Colon (tissue), 2 donors: ENCODE measurements at regions not wholly inside any gene's neighbourhood (a gene's known extent, or its start where the extent isn't known, plus 50 kb on each side); places are given as distances from the start of the nearest gene placed in this dataset.
"Not testable (repeated sequence)": the region's sequence is repeated elsewhere in the genome, so short reads cannot be mapped to it uniquely, and the experiment has no call there.

ENCODE experiments used
- FAIRE-seq: peaks from 2 replicates; lab custom pipeline; 2012; peaks lifted over from hg19 to GRCh38; lab: Jason Lieb, UNC
- donor health status: control.
- donor health status: control.

DNA sequence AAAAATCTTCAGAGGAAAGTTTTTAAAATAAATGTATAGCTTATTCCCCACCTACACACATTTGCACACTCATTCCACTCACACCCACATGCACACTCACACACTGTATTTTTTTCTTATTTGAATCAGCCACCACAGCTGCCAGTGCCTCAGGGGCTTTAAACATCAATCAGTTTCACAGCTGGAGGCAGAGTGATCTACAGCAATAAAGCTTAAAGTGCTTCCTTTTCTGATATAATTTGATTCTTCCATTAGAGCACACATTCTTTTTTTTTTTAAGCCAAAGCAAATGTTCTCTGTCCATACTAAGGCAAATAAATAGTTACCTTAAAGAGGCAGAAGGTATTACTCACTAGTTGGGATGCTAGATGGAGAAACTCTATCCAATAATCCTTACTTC is 498.8 kb upstream of the POU3F2 start:
- FAIRE-seq = no peak

DNA sequence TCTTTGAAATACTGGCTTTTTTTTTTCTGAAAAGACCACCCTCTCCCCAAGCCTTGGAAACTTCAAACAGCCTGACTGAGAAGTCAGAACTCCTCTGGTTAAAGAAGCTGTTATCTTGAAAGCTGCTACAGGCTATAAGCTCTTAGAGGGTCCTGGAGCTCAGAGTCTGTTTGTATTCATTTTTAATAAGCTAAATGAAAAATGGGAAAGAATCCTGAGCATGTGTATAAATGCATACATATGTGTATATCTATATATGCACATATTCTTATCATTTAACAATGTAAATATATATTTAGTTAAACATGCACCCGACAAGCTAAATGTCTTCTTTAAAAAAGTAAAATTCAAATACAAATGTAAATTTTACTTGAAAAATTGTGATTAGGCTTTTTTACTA is 494.9 kb upstream of the POU3F2 start:
- no peak for FAIRE-seq

DNA sequence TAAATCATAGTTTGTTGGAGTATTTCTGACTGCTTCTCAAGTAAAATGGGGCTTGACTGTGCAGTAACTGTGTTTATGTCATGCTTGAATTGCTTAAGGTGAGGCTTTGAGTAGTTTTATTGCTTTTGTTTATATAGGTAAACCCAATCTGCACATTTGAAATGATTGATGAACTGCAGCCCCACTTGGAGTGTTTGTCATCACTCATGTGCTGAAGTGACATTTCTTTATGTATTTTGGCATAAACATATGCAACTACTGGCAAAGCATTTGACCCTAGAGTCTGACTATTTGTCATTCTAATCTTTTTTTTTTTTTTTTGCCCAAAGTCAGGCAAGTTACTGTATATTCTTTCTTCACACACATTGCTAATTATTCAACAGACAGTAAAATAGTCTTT is 491.4 kb upstream of the POU3F2 start:
- FAIRE-seq = no peak

DNA sequence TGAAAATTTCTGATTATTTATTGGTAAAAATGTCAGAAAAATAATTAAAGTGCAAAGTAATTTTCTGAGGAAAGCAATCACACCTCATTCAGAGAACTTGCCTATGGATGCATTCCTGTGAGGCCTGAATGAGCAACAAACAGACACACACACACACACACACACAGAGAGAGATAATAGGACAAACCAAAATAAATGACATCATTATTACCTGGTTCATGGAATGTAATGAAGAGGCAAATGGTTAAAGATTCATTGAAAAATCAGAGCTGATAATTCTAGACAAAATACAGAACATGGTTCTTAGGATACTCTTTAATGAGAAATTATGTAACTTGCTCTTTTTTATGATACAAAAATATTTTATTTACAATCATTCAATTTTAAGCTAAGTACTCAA is 490.6 kb upstream of the POU3F2 start:
- FAIRE-seq = no peak

DNA sequence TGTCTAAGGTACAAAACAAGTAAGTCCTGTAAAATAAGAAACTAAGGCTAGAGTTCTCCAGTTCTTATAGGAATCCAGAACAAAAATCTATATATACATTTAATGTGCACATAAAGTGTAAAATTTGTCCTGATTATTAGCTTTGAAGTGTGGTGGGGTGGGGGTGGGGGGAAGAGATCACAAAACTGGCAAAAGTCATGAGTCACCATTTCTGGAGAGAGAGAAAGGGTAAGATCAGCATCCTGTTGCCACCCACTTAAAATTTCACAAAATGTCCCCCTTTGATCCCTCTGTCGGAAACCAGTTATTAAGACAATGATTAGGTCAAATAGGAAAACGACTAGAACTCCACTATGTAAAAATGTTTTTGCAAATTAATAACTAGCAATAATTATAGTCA is 482.0 kb upstream of the POU3F2 start:
- FAIRE-seq = no peak

DNA sequence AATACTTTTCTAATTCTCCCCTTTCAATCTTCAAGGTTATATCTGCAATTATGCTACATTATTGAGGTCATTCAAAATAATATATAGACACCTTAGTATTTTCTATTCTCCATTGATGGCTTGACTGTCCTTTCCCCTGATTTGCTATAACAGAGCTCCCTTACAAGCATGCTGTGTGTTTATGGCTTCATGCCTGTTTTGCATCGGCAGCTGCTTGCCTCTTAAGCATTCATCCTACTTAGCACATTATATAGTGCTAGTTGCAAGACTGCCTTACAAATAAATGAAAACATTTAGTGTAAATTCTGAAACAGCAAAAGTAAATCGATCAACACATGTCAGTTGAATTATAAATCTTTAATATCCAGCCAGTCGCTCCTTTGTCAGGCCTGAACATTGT is 476.2 kb upstream of the POU3F2 start:
- FAIRE-seq = no peak

DNA sequence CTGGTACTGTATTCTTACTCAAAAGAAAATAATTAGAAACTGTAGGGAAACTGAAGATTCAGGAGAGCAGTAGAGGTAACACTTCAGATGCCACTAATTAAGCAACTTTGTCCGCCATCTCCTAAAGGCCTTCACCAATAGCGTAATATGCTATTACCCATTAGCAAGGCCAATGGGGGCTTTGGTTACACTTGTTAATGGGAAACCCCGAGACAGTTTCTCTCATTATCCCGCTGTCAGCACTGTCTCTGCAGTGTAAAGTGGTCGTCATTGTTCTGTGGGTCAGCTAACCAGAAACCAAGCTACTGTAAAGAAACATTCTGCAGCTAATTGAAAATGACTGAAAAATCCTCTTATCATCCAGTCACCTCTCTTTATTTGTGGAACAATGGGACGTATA is 468.0 kb upstream of the POU3F2 start:
- FAIRE-seq = no peak

DNA sequence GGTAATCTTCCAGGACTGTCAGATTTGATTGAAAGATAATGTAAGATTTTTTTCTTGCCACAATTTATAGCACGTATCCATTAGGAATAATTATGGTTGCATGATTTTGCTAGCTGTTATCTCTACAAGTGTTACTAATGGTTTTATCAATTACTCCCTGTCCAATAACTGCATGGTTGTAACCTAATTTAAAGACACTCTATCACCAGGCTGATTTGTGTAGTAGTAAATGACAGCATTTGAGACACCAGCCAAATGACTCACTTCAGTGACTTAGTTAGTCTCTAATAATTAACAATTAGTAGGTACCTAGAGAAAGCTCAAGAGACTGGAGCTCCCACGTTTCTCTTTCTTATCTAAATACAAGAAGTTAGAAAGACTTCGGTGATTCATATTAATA is 453.8 kb upstream of the POU3F2 start:
- FAIRE-seq = no peak

DNA sequence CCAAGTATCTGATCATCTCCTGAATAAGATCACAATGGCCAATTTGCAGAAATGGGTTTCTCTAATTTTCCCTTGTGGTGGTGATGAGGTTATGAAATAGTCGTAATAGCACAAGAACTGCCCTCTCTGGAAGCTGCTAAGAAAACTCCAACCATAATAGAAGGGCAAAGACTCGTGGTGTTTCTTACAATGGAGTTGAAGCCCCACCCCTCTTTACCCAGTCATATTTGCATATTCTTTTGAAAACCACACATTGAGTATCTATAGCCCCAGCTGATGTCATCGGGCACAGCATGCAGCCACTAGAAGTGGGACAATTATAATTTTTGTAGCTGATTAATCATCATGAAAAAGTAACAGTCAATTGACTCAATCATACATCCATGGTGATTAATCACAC is 452.1 kb upstream of the POU3F2 start:
- FAIRE-seq = no peak

DNA sequence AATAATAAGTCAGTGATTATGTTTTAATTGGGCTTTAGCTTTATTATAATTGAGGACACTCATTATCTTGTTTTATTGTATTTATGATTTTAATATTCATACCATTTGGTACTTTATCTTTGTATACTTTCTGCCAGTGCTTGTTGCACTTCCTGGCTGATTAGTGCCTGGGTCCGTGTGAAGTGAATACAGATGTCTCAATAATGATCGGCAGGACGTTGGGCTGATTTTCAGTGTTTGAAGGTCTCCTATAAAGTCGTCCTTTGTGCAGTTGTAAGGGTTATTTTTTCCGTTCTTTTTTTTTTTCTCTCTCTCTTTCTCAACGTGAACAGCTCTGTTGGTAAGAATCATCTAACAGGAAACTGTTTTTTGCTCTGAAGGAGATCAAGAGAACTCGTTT is 450.0 kb upstream of the POU3F2 start:
- FAIRE-seq = no peak

DNA sequence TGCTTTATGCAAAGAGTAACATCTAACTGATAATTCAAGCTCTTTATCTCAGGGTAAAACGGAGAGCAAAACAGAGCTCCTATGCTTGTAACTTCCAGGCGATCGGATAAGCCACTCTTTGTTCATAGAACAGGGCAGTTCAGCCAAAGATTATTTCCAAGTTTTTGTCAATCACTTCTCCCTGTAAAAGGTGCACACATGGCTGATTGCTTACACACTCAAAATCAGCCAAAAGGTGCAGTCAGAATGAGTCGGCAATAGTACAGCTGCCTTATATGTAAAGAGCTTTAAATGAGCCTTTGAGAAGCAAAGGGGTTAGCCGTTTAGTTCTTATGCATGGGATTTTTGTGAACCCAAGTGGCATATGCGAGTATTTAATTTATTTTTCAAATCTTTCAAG is 449.6 kb upstream of the POU3F2 start:
- FAIRE-seq = no peak

DNA sequence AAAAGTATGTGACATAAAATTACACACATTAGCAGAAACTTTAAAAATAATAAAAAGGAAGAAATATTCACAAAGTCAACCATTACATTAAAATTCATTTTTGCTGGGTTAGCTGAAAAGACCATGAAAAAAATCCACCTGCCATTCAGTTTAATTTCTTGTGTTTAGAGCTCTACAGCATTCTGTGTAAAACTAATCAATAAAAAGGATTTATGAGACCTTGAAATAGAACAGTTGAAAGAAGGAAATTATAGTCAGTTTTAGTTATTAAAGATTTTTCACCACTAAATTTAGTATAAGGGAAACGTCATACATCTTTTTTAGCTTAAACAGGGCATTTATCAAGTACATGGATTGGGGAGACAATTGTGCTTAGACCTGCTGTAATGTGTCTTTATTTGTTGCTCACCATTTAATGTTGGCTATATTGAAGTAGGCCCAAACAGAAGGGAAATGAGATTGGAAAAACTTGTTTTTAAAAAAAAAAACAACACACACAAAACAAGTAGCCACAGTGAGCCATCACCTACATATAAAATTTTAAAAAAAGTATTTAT is 438.7 kb upstream of the POU3F2 start:
- FAIRE-seq = no peak

DNA sequence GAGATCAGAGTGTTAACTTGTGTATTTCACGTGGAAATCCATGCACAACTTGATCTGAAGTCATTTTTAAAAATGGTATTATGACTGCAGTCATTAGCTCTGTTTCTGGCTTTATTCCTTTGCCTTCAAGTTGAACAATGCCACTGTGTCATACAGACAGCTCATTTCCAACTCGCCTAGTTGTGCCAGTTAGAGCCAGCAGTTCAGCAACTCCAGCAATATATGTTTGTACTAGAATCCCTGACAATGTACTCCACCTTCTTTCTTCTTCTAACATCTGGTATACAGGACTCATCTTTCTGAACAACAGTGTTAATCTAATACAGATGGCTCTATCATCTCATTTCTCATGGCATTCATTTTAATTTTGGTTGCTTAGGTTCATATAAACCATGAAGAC is 418.3 kb upstream of the POU3F2 start:
- FAIRE-seq = no peak

DNA sequence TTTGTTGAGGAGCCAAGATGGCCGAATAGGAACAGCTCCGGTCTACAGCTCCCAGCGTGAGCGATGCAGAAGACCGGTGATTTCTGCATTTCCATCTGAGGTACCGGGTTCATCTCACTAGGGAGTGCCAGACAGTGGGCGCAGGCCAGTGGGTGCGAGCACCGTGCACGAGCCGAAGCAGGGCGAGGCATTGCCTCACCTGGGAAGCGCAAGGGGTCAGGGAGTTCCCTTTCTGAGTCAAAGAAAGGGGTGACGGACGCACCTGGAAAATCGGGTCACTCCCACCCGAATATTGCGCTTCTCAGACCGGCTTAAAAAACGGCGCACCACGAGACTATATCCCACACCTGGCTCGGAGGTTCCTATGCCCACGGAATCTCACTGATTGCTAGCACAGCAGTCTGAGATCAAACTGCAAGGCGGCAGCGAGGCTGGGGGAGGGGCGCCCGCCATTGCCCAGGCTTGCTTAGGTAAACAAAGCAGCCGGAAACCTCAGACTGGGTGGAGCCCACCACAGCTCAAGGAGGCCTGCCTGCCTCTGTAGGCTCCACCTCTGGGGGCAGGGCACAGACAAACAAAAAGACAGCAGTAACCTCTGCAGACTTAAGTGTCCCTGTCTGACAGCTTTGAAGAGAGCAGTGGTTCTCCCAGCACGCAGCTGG is 417.7 kb upstream of the POU3F2 start:
- not testable (repeated sequence) for FAIRE-seq

DNA sequence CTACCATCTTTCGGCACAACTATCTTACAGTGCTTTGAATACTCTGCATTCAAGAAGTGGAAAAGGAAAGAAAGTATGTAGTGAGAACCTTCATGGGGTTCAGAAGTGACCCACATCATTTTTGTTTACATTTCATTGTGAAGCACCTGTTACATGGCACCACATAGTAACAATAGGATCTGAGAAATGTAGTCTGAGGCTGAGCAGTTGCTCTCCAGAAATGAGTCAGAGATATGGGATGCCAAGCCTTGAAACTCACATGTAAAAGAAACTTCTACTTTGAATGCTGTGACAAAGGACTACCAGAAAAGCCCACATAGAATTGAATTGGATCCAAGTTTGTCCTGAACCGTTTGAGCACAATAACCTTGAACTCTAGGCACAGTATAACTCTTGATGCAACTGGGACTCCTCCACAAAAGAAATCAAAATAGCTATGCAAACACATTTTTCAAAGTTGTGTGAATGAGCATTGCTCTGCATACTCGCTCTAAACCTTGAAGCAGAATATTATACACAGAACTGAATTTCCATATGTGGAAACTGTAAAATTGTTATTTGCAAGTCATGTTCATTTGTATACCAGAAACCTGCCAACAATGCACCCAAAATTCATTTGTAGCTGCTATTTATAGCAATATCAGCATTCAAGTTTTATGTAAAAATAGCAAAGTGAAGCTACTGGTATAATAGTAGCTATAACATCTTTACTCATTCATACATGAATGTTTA is 400.9 kb upstream of the POU3F2 start:
- no peak for FAIRE-seq

DNA sequence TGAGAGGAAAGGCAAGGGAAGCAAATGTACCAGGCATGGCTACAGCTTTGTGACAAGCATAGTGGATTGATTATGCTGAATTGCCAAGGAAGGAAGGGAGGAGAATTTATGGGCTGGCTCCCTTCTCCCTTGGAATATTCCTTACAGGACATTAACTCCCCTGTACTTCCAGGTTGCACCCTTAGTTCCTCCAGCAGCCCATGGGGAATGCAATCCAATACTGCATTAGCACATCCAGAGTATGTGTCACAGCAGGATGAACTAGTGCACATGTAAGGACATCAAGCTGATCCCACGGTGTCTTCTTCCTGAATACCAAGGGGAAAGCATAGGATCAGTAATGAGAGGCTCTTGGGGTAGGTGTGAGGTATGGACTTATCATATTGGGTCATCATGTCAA is 390.7 kb upstream of the POU3F2 start:
- no peak for FAIRE-seq

DNA sequence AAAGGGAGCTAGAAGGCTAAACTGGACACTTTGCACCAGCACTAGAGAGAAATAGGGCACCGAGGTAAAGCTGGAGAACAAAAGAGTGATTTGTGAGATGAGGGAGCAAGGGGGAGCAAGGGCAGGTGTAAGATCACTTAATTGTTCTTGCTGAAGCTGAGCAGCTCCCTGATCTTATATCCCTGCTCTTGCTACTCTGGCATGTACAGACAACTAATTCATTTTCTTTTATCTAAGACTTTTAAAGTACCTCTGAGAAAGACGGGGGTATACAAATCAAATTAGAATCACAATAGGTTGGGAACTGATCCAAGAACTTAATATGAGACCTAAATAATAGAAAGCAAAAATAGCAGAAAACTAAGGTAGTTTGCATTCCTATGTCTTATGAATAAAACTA is 381.7 kb upstream of the POU3F2 start:
- no peak for FAIRE-seq

DNA sequence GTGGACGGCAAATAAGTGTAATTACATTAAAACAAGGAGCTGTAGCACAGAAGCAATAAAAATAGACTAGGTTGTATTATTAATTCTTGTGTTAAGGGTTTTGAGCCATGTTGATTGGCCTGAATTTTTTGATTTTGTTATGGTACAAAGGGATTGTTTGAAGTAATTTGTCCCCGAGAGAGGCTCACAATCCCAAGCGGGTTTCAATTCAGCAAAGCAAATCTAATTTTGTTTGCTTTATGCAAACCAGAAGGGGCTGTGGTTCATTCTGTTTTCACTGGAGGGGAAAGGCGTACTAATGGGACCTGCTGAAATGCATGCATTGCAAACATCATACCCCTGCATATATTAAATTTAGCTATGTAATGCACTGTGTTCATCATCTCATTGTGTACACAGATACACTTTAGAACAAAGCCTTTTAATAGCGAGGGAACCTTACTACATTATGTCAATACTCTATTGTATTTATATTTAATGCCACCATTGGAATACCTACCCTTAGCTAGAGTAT is 379.5 kb upstream of the POU3F2 start:
- FAIRE-seq = no peak

DNA sequence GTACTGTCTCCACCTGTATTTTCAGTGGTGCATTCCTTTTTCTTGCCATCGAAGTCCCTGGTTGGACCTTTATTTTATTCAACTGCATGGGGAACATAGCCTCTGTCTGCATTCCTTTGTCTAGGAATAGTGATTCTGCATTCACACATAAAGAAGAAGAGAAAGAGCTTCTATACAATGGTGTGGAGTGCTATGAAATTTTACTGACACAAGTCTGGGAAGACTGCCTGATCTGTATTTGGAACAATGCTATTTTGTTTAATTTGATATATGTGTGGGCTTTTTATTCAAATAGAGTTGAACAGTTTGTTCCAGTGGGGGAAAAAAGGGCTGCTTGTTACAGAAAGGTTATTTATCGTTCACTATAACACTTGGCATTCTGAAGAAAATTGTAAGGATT is 375.7 kb upstream of the POU3F2 start:
- FAIRE-seq = no peak

DNA sequence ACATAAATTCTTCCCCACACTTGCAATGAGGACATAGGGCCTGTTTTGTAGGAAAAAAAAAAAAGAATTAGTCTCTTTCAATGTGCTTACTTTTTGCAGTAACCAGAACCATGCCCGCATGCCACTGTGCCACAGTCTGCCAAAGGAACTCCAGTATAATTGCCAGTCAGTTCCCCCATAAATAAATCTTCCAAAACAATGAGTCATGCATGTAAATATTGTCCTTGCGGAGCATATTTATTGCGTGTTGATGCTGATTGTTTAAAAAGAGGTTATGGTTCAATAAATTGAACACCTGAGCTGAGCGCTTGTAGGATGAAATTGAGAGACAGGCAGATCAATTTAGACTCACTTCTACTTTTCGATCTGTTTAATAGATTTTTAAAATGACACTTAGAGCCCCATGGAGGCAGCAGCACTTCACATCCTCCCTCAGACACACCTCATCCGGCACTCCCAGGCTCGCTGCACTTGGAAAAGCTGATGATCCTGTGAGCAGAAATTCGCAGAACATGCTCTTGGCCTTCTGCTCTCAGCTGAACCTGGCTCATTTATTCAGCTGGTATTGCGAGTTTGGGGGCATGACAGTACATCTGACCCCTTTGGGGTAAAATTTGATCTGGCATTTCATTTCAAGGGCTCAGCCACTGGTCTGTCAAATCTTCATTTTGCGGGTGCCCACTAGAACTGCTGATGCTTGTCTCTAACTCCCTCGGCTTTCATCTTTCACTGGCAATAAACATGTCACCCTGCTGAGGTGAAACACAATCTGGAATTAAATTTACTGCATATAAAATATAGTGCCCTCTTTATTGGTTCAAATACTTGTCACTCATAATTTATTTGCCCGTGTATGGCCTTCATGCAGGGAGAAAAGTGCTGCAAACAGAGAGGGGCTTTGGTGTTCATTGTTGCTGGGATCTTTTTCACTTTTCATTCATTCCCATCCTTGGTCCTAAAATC is 371.1 kb upstream of the POU3F2 start:
- no peak for FAIRE-seq

DNA sequence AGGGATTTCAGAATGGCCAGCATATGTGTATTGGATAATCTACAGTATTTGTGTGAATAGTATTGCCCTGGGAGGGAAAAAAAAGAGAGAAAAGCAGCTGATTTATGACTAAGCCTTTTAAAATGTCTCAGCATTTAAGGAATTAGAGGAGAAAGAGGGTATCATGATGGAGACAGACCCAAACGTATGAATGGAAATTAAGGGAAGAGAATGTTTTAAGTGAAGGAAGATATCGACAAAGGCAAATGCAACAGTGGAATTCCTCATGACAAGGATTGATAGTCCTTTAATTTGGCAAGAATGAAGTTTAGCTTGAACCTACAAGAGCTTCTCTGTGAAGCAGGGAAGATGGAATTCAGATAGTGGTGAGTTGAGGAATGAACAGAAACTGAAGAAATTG is 367.3 kb upstream of the POU3F2 start:
- no peak for FAIRE-seq

DNA sequence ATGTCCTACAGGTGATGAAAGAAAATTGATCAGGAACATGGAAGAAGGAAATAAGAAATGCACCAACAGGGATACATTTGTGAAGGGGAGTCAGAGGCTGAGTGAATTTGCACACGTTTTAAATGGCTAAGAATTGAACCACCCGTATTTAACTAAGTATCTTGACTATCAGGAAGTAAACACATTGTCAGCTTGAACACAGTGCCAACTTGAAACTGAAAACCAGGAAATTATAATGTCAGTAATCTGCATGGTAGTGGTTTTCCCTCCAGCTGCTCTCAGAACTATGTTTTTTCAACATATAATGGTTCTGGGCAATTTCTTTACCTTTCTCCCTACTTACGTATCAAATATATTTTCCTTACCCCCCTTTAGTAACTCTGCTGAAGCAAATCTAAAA is 366.5 kb upstream of the POU3F2 start:
- no peak for FAIRE-seq

DNA sequence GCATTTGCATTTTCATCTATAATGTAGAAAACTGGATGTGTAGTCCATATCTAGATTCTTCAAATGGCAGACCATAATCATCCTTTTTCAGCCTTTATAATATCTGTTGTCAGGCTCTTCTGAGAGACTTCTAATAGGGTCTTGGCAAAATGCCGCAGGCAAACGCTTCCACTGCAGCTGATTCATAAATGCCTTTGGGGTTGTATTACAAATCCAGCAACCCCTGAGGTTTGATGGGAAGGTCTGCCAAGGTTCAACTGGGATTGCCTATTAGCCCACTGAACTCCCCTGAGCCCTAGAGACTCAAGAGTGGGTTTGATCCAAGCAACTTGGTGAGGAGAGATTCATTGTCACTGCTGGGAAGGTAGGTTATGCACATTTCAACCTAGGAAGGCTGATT is 365.2 kb upstream of the POU3F2 start:
- FAIRE-seq = no peak
